Fibroblast of villous mesenchyme (primary cell): ENCODE measurements at regions not wholly inside any gene's neighbourhood (a gene's known extent, or its start where the extent isn't known, plus 50 kb on each side); places are given as distances from the start of the nearest gene placed in this dataset.
"Not testable (repeated sequence)": the region's sequence is repeated elsewhere in the genome, so short reads cannot be mapped to it uniquely, and the experiment has no call there.

Experiments used
- DNase-seq: peaks from one replicate; pipeline ENCODE4 v3.0.0-alpha.2; 2010; ENCODE audit warnings: low read depth
- H3K4me3 ChIP-seq: 2 replicates; pipeline ENCODE4 v1.5.1; 2011; ENCODE audit warnings: low read depth, mild to moderate bottlenecking, low read length
- TF ChIP-seq, protein P1 (sequence below): IDR thresholded peaks from 2 replicates; pipeline ENCODE4 v1.5.1; 2012; ENCODE audit warnings: low read depth, mild to moderate bottlenecking, low read length; ENCODE audit not compliant: insufficient read depth

DNA sequence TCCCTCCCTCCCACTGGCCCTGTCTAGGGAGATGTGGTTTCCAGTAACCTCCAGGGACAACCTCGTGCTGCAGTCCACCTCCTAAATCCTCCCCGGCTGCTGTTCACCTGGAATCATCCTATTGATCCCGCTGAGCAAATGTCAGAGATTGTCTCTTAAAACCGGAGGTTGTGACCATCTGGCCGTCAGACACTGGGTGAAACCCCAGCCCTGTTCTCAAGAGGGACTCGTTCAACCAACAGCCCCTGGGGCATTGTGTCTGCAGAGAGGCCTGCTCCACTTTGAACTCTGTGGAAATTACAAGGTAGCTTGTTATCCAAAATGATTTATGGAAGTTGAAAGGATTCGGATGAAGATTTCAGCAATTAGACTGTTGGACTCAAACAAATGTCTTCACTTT lies 498.0 kb downstream of the MATN1 start:
- no peak for DNase-seq
- H3K4me3 ChIP-seq = no peak overlapping the region
- TF ChIP-seq, protein P1, sequence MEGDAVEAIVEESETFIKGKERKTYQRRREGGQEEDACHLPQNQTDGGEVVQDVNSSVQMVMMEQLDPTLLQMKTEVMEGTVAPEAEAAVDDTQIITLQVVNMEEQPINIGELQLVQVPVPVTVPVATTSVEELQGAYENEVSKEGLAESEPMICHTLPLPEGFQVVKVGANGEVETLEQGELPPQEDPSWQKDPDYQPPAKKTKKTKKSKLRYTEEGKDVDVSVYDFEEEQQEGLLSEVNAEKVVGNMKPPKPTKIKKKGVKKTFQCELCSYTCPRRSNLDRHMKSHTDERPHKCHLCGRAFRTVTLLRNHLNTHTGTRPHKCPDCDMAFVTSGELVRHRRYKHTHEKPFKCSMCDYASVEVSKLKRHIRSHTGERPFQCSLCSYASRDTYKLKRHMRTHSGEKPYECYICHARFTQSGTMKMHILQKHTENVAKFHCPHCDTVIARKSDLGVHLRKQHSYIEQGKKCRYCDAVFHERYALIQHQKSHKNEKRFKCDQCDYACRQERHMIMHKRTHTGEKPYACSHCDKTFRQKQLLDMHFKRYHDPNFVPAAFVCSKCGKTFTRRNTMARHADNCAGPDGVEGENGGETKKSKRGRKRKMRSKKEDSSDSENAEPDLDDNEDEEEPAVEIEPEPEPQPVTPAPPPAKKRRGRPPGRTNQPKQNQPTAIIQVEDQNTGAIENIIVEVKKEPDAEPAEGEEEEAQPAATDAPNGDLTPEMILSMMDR = no peak

DNA sequence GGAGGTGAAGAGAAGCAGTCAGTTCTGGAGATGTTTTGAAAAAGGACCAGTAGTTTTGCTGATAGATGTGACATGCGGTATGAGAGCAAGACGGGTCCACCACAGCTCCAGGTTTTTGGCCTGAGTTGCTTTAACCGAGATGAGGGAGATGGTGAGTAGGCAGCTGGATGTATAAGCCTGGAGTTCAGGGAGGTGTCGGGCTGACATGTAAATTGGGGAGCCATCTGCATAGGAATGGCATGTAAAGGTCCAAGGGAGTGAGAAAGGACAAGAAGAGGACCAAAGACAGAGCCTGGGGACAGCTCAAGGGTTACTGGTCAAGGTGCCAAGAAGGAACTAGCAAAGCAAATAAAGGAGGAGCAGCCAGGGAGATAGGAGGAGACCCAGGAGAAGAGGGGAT lies 503.7 kb downstream of the MATN1 start:
- H3K4me3 ChIP-seq = no peak overlapping the region
- TF ChIP-seq, protein P1 = no peak
- DNase-seq = no peak

DNA sequence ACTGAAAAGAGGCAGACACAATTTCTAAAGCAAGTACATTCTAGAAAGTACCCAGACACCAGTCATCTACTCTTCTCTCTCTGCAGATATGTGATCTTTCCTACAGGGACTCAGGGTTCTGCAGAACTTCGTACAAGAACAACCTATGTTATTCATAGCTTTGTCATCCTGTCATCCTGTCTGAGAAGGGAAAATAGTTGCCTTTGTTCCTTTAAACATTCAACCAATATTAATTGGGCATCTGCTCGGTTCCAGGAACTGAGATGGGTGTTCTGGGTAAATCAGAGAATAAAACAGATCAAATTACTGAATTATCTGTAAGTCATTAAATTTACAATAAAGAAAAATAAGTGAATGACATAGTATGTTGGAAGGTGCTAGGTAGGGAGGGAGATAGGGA lies 504.9 kb downstream of the MATN1 start:
- TF ChIP-seq, protein P1 = no peak
- DNase-seq = no peak
- no peak overlapping the region for H3K4me3 ChIP-seq

DNA sequence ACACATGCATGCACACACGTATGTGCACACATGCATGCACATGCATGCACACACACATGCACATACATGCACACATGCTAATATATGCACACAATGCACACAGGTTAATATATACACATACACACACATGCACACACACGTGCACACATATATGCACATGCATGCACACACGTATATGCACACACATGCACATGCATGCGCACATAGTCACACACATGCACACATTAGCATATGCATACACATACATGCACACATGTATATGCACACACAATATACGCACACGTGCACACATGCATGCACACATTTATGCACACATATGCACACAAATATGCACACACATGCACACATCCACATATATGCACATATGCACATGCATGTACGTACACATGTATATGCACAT lies 506.8 kb downstream of the MATN1 start:
- TF ChIP-seq, protein P1 = no peak
- DNase-seq = no peak
- no peak overlapping the region for H3K4me3 ChIP-seq

DNA sequence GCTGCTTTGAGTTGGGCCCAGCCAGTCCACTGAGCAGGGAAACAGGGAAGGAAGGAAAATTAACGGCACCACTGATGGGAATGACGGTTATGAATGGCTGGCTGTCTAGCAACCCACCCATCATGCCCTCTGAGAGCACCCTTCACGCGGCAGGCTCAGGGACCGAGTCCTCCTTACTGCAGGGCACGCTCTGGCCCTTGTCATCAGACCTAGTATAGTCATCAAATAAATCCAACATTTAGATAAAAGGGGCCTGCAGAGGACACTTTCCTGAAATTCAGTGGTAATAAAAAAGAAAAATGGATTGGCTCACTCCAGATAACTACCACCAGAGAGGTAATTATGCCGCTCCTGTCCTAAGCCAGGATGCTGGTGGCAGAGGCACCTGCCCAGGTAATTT lies 509.4 kb downstream of the MATN1 start:
- TF ChIP-seq, protein P1 = no peak
- no peak for DNase-seq
- H3K4me3 ChIP-seq = no peak overlapping the region

DNA sequence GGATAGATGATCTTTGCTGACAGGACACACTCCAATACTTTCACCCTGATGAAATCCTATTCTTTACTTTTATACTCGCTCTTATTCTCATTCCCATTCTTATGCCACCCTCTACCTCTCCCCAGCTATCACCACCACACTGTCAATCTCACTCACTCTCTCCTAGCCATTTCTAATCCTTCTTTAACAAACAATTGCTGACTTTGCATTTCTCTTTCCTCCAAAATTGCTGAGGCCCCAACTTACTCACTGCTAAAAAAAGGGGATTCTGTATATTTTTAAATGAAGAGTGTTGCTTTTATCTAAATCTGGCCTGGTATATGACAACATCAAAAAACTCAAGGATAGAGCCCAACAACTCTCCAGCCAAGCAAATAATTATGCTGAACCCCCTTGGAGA lies 515.4 kb downstream of the MATN1 start:
- not testable (repeated sequence) for DNase-seq, H3K4me3 ChIP-seq

DNA sequence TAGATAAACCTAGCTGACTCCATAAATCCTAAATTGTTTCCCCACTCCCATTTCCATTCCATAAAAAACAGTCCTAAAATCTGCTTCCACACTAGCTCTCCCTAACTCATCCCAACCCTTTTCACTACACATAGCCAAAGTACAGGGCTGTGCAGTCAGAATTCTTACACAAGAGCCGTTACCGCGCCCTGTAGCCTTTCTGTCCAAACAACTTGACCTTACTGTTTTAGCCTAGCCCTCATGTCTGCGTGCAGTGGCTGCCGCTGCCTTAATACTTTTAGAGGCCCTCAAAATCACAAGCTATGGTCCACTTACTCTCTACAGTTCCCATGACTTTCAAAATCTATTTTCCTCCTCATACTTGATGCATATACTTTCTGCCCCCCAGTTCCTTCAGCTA lies 516.8 kb downstream of the MATN1 start:
- DNase-seq, H3K4me3 ChIP-seq: not testable (repeated sequence)

DNA sequence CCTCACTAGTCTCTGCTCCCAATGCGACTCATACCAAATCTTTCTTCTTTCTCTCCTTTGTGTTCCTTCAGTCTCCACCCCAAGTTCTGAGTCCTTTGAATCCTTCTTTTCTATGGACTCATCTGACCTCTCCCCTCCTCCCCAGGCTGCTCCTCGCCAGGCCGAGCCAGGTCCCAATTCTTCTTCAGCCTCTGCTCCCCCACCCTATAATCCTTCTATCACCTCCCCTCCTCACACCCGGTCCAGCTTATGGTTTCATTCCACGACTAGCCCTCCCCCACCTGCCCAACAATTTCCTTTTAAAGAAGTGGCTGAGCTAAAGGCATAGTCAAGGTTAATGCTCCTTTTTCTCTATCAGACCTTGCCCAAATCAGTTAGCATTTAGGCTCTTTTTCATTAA lies 518.5 kb downstream of the MATN1 start:
- not testable (repeated sequence) for DNase-seq, H3K4me3 ChIP-seq

DNA sequence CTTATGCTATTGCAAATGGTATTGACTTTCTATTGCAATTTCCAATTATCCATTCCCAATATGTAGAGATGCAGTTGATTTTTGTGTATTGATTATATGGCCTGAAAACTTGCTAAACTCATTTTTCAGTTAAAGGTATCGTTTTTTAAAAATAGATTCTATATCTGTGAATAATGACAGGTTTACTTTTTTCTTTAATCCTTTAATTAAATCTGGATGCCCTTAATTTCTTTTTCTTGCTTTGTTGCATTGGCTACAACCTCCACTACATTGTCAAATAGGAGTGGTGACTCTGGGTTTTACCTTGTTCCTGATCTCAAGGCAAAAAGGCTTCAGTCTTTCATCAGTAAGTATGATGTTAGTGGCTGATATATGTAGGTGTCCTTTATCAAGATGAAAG lies 522.4 kb downstream of the MATN1 start:
- no peak for DNase-seq
- TF ChIP-seq, protein P1 = no peak
- H3K4me3 ChIP-seq = no peak overlapping the region
